ENCODE measurements at regions not wholly inside any gene's neighbourhood (a gene's known extent, or its start where the extent isn't known, plus 50 kb on each side); places are given as distances from the start of the nearest gene placed in this dataset.

- H3K4me3 Mint-ChIP-seq = no peak overlapping the region
- H4K8ac ChIP-seq (replicated peaks; ENCODE audit: insufficient read length, low read depth, low read length) = no peak overlapping the region
- no peak for DNase-seq
- no peak overlapping the region for H3K23ac ChIP-seq (ENCODE audit: insufficient read length, low read depth, low read length)
- H3K14ac ChIP-seq (ENCODE audit: insufficient read depth, low read length) = no peak overlapping the region
- no CpG with 5 or more reads among the region's 2 CpGs for WGBS (ENCODE audit: extremely low coverage, insufficient read length, low lambda C conversion rate)
- H3K9me3 ChIP-seq (ENCODE audit: control insufficient read depth, low read depth, low read length) = no peaks in the 10 kb centered on the region
- H3K4me2 ChIP-seq (ENCODE audit: insufficient read depth, insufficient read length, low read length) = no peak overlapping the region
- no peaks in the 10 kb centered on the region for H3K27me3 ChIP-seq (ENCODE audit: insufficient read depth, low read length)
- H3K36me3 Mint-ChIP-seq (ENCODE audit: insufficient read depth in 1 of 3, low read depth in 3 of 3) = no peaks in the 10 kb centered on the region
- H3K79me2 ChIP-seq (ENCODE audit: insufficient read depth, low read length) = no peaks in the 10 kb centered on the region
- H3K18ac ChIP-seq (ENCODE audit: insufficient read length, low read depth, low read length) = no peak overlapping the region
- no peak overlapping the region for H3K56ac ChIP-seq (ENCODE audit: insufficient read length, low read depth, low read length)
- no peaks in the 10 kb centered on the region; a peak in 1 of 5 replicates for H3K9me3 Mint-ChIP-seq
- no peak overlapping the region for H2AFZ ChIP-seq (ENCODE audit: low read length)
- H2BK15ac ChIP-seq (ENCODE audit: low read depth, low read length) = no peak overlapping the region
- peaks cover 3 to 5% of the 10 kb centered on the region in 2 experiments for H3K4me1 Mint-ChIP-seq
- H3K27ac Mint-ChIP-seq = no peak overlapping the region
- H2BK120ac ChIP-seq (ENCODE audit: low read depth, low read length, poor library complexity, severe bottlenecking) = no peak overlapping the region
- H4K5ac ChIP-seq (ENCODE audit: insufficient read length, low read depth, low read length) = no peak overlapping the region
- H3K27ac ChIP-seq (ENCODE audit: insufficient read length, low read depth, low read length) = no peak overlapping the region
- H3K23me2 ChIP-seq (ENCODE audit: insufficient read length, low read depth, low read length, poor library complexity, severe bottlenecking) = no peaks in the 10 kb centered on the region
- no peak overlapping the region for H4K91ac ChIP-seq (ENCODE audit: insufficient read length, low read depth, low read length)
- no peaks in the 10 kb centered on the region for H3K79me1 ChIP-seq (ENCODE audit: insufficient read depth, low read depth, low read length, poor library complexity, severe bottlenecking)
- H3K9ac ChIP-seq (ENCODE audit: extremely low read depth, insufficient read length, low read length) = no peak overlapping the region
- H3K4me1 ChIP-seq (ENCODE audit: insufficient read depth, low read length) = no peaks in the 10 kb centered on the region
- H2BK20ac ChIP-seq (ENCODE audit: low read depth, low read length, poor library complexity, severe bottlenecking) = no peak overlapping the region
- no peak for TF ChIP-seq CTCF (conservative IDR thresholded peaks at IDR 0.05)
- H3K27me3 Mint-ChIP-seq (ENCODE audit: low read depth) = no peaks in the 10 kb centered on the region
- no peak overlapping the region for H3T11ph ChIP-seq (ENCODE audit: low read length)
- H3K4ac ChIP-seq (ENCODE audit: low read depth, low read length) = no peak overlapping the region
- no peak overlapping the region for H2BK12ac ChIP-seq (ENCODE audit: insufficient read length, low read depth, low read length)
- no peak overlapping the region for H2BK5ac ChIP-seq (ENCODE audit: insufficient read length, low read length)
- H4K20me1 ChIP-seq (ENCODE audit: control insufficient read depth, insufficient read depth, insufficient read length) = no peaks in the 10 kb centered on the region
- H2AK5ac ChIP-seq (ENCODE audit: insufficient read length, low read length) = no peak overlapping the region
These were observed 268.3 kb upstream of the PDZRN3 start for GRCh38 chr3:73893089-73893488.

All from H9 (cell line).